Progenitor cell of endocrine pancreas (in vitro differentiated cells): ENCODE measurements at regions not wholly inside any gene's neighbourhood (a gene's known extent, or its start where the extent isn't known, plus 50 kb on each side); places are given as distances from the start of the nearest gene placed in this dataset.

Experiments
- DNase-seq: peaks from one replicate; pipeline ENCODE4 v3.0.0; 2021; ENCODE audit warnings: low spot score; ENCODE audit not compliant: unreplicated experiment
- H3K27ac Mint-ChIP-seq: 2 replicates; pipeline ENCODE4 v1.8.0; 2021; ENCODE audit warnings: mild to moderate bottlenecking, moderate library complexity, mixed read lengths
- H3K27me3 Mint-ChIP-seq: 2 replicates; pipeline ENCODE4 v1.8.0; 2021; ENCODE audit warnings: mixed read lengths
- H3K36me3 Mint-ChIP-seq: 2 replicates; pipeline ENCODE4 v1.8.0; 2022; ENCODE audit warnings: mixed read lengths; ENCODE audit not compliant: insufficient read depth
- H3K4me1 Mint-ChIP-seq: 2 replicates; pipeline ENCODE4 v1.8.0; 2021; ENCODE audit warnings: low read depth, mixed read lengths
- H3K4me3 Mint-ChIP-seq: 2 replicates; pipeline ENCODE4 v1.8.0; 2021; ENCODE audit warnings: low read depth, mild to moderate bottlenecking, moderate library complexity, mixed read lengths
- H3K9me3 Mint-ChIP-seq: 2 replicates; pipeline ENCODE4 v1.8.0; 2021; ENCODE audit warnings: low read depth, mixed read lengths
- CTCF ChIP-seq: fragments of 200-600 bp; sonication (generic); IDR thresholded peaks from one replicate; pipeline ENCODE4 v1.5.0; 2021; ENCODE audit warnings: antibody characterized with exemption, mild to moderate bottlenecking; ENCODE audit not compliant: unreplicated experiment

GRCh38 chr4:33446953-33447352 is 2726.8 kb downstream of the PCDH7 start:
- peaks cover 1% of the 10 kb centered on the region for H3K4me1 Mint-ChIP-seq
- TF ChIP-seq CTCF = no peak
- no peaks in the 10 kb centered on the region for H3K9me3 Mint-ChIP-seq
- no peak for DNase-seq
- H3K27me3 Mint-ChIP-seq = no peaks in the 10 kb centered on the region
- H3K4me3 Mint-ChIP-seq = no peak overlapping the region
- H3K27ac Mint-ChIP-seq = no peak overlapping the region
- H3K36me3 Mint-ChIP-seq = no peaks in the 10 kb centered on the region

GRCh38 chr4:33448948-33449347 is 2728.8 kb downstream of the PCDH7 start:
- no peak for TF ChIP-seq CTCF
- peaks cover 1% of the 10 kb centered on the region for H3K4me1 Mint-ChIP-seq
- no peak overlapping the region for H3K27ac Mint-ChIP-seq
- H3K27me3 Mint-ChIP-seq = no peaks in the 10 kb centered on the region
- no peaks in the 10 kb centered on the region for H3K9me3 Mint-ChIP-seq
- no peak for DNase-seq
- H3K36me3 Mint-ChIP-seq = no peaks in the 10 kb centered on the region
- H3K4me3 Mint-ChIP-seq = no peak overlapping the region

- H3K4me3 Mint-ChIP-seq = no peak overlapping the region
- no peaks in the 10 kb centered on the region for H3K4me1 Mint-ChIP-seq
- no peak for TF ChIP-seq CTCF
- H3K9me3 Mint-ChIP-seq = peaks cover 10% of the 10 kb centered on the region
- no peaks in the 10 kb centered on the region for H3K36me3 Mint-ChIP-seq
- DNase-seq = no peak
- H3K27me3 Mint-ChIP-seq = no peaks in the 10 kb centered on the region
- no peak overlapping the region for H3K27ac Mint-ChIP-seq
Measured at GRCh38 chr4:33453436-33453835, 2733.3 kb downstream of the PCDH7 start.

- Mint-ChIP-seq H3K4me3 (no peak overlapping the region), H3K9me3 (peaks cover 10% of the 10 kb centered on the region), H3K36me3 (no peaks in the 10 kb centered on the region), H3K4me1 (no peaks in the 10 kb centered on the region), H3K27me3 (no peaks in the 10 kb centered on the region), H3K27ac (no peak overlapping the region)
- TF ChIP-seq CTCF = no peak
- no peak for DNase-seq
Measured at GRCh38 chr4:33453916-33454315, 2733.7 kb downstream of the PCDH7 start.

DNA sequence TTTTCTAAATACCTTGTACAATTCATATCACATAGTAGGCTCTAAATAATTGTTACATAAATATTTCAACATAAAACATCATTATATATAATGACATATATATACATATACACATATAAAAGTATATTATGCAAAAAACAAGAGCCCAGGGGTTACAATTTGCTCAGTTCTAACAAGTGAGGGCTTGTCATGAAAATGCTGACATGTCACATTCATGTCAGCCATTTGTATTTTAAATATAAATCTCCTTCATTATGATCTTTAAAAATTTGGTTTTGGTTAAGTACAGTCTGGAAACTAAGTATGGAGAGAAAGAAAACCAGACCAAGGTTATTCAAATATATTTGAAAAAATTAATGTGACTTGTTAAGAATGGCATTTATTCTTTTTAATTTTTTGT is 2745.4 kb downstream of the PCDH7 start:
- Mint-ChIP-seq H3K4me1 (no peaks in the 10 kb centered on the region), H3K27me3 (no peaks in the 10 kb centered on the region), H3K9me3 (no peaks in the 10 kb centered on the region), H3K36me3 (no peaks in the 10 kb centered on the region), H3K27ac (no peak overlapping the region), H3K4me3 (no peak overlapping the region)
- TF ChIP-seq CTCF = no peak
- no peak for DNase-seq
